ENCODE measurements at regions not wholly inside any gene's neighbourhood (a gene's known extent, or its start where the extent isn't known, plus 50 kb on each side); places are given as distances from the start of the nearest gene placed in this dataset.
"Not testable (repeated sequence)": the region's sequence is repeated elsewhere in the genome, so short reads cannot be mapped to it uniquely, and the experiment has no call there.

DNA sequence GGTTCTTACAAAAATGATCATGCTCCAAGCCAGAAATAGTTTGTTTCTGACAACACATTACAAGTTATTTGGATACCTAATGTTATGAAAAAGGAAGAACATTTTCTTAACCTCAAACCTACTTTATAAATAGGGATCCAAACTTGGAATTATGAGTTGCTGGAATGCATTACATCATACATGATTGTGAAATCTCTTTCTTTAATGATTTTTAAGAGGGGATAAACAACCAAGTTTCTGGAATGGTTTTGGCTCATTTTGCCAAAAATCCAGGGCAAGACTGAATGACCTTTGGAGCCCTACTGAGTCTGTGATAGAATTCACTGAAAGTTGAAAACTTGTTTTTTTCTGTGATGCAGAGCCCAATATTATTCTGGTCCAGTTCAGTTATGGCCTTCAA lies 157.0 kb upstream of the FOLH1 start:
- H3K27ac ChIP-seq (ENCODE audit: low read depth, low read length, poor library complexity, severe bottlenecking); DNase-seq (ENCODE audit: low spot score); H3K4me1 ChIP-seq (ENCODE audit: insufficient read depth, low read length, poor library complexity, severe bottlenecking); intact Hi-C loops (cut with micrococcal nuclease; ENCODE audit: unreplicated experiment); H3K27me3 ChIP-seq (replicated peaks; ENCODE audit: insufficient read depth, low read depth, low read length, poor library complexity); CTCF ChIA-PET; BruUV-seq (replicated peaks); POLR2A ChIA-PET (ENCODE audit: low non-redundant PET); H3K36me3 ChIP-seq (ENCODE audit: insufficient read depth, low read length, poor library complexity, severe bottlenecking); H3K4me3 ChIP-seq (ENCODE audit: low read depth, low read length, poor library complexity, severe bottlenecking); H3K9me3 ChIP-seq (ENCODE audit: low read depth, low read length, poor library complexity, severe bottlenecking): not testable (repeated sequence)

- H3K27ac ChIP-seq (ENCODE audit: low read depth, low read length, poor library complexity, severe bottlenecking); H3K36me3 ChIP-seq (ENCODE audit: insufficient read depth, low read length, poor library complexity, severe bottlenecking); H3K27me3 ChIP-seq (replicated peaks; ENCODE audit: insufficient read depth, low read depth, low read length, poor library complexity); POLR2A ChIA-PET (ENCODE audit: low non-redundant PET); H3K4me1 ChIP-seq (ENCODE audit: insufficient read depth, low read length, poor library complexity, severe bottlenecking); CTCF ChIA-PET; H3K9me3 ChIP-seq (ENCODE audit: low read depth, low read length, poor library complexity, severe bottlenecking); DNase-seq (ENCODE audit: low spot score); H3K4me3 ChIP-seq (ENCODE audit: low read depth, low read length, poor library complexity, severe bottlenecking); BruUV-seq (replicated peaks); intact Hi-C loops (cut with micrococcal nuclease; ENCODE audit: unreplicated experiment): not testable (repeated sequence)
Measured at GRCh38 chr11:49362994-49363393, 154.6 kb upstream of the FOLH1 start.

- H3K36me3 ChIP-seq (ENCODE audit: insufficient read depth, low read length, poor library complexity, severe bottlenecking); CTCF ChIA-PET; H3K27ac ChIP-seq (ENCODE audit: low read depth, low read length, poor library complexity, severe bottlenecking); intact Hi-C loops (cut with micrococcal nuclease; ENCODE audit: unreplicated experiment); H3K9me3 ChIP-seq (ENCODE audit: low read depth, low read length, poor library complexity, severe bottlenecking); BruUV-seq (replicated peaks); DNase-seq (ENCODE audit: low spot score); H3K27me3 ChIP-seq (replicated peaks; ENCODE audit: insufficient read depth, low read depth, low read length, poor library complexity); H3K4me1 ChIP-seq (ENCODE audit: insufficient read depth, low read length, poor library complexity, severe bottlenecking); POLR2A ChIA-PET (ENCODE audit: low non-redundant PET); H3K4me3 ChIP-seq (ENCODE audit: low read depth, low read length, poor library complexity, severe bottlenecking): not testable (repeated sequence)
Measured at GRCh38 chr11:49354536-49354935, 146.1 kb upstream of the FOLH1 start.

- H3K27me3 ChIP-seq (replicated peaks; ENCODE audit: insufficient read depth, low read depth, low read length, poor library complexity); POLR2A ChIA-PET (ENCODE audit: low non-redundant PET); H3K27ac ChIP-seq (ENCODE audit: low read depth, low read length, poor library complexity, severe bottlenecking); DNase-seq (ENCODE audit: low spot score); BruUV-seq (replicated peaks); H3K36me3 ChIP-seq (ENCODE audit: insufficient read depth, low read length, poor library complexity, severe bottlenecking); H3K4me1 ChIP-seq (ENCODE audit: insufficient read depth, low read length, poor library complexity, severe bottlenecking); CTCF ChIA-PET; H3K9me3 ChIP-seq (ENCODE audit: low read depth, low read length, poor library complexity, severe bottlenecking); intact Hi-C loops (cut with micrococcal nuclease; ENCODE audit: unreplicated experiment); H3K4me3 ChIP-seq (ENCODE audit: low read depth, low read length, poor library complexity, severe bottlenecking): not testable (repeated sequence)
Measured at GRCh38 chr11:49352868-49353267, 144.5 kb upstream of the FOLH1 start.

GRCh38 chr11:49346627-49347026 lies 138.2 kb upstream of the FOLH1 start:
- CTCF ChIA-PET; H3K4me3 ChIP-seq (ENCODE audit: low read depth, low read length, poor library complexity, severe bottlenecking); H3K27ac ChIP-seq (ENCODE audit: low read depth, low read length, poor library complexity, severe bottlenecking); BruUV-seq (replicated peaks); H3K4me1 ChIP-seq (ENCODE audit: insufficient read depth, low read length, poor library complexity, severe bottlenecking); DNase-seq (ENCODE audit: low spot score); intact Hi-C loops (cut with micrococcal nuclease; ENCODE audit: unreplicated experiment); H3K9me3 ChIP-seq (ENCODE audit: low read depth, low read length, poor library complexity, severe bottlenecking); H3K27me3 ChIP-seq (replicated peaks; ENCODE audit: insufficient read depth, low read depth, low read length, poor library complexity); POLR2A ChIA-PET (ENCODE audit: low non-redundant PET); H3K36me3 ChIP-seq (ENCODE audit: insufficient read depth, low read length, poor library complexity, severe bottlenecking): not testable (repeated sequence)

DNA sequence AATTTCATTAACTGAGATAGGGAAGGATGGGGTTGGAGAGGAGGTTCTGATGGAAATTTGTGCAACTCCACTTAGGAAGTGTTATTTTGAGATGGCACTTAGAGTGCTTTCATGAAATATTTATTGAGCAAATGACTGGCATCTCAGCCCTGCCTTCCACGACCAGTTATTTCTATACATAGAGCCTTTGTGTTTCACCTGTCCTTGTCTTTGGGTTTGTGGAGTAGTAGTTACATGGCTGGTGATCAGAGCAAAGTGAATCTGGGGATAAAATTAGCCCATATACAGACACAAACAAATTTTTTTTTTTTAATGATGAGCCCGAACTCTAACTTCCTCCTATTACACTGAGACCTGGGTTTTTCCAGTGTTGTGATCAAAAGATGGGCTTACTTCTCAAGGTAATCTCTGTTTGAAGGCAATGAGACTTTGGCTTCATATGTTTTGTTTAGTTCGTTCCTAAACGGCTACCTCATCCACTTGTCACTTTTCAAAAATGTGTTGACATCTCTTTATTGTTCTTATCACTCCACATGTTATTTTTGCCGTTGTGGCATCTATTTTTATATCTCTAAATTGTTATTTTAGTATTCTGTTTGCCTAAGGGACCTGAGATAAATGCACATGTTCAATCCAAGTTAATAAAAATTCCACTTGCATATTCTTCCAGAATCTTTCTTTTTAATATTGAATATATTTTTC lies 120.2 kb upstream of the FOLH1 start:
- H3K36me3 ChIP-seq (ENCODE audit: insufficient read depth, low read length, poor library complexity, severe bottlenecking); CTCF ChIA-PET; H3K27me3 ChIP-seq (replicated peaks; ENCODE audit: insufficient read depth, low read depth, low read length, poor library complexity); H3K4me3 ChIP-seq (ENCODE audit: low read depth, low read length, poor library complexity, severe bottlenecking); intact Hi-C loops (cut with micrococcal nuclease; ENCODE audit: unreplicated experiment); BruUV-seq (replicated peaks); POLR2A ChIA-PET (ENCODE audit: low non-redundant PET); H3K4me1 ChIP-seq (ENCODE audit: insufficient read depth, low read length, poor library complexity, severe bottlenecking); H3K27ac ChIP-seq (ENCODE audit: low read depth, low read length, poor library complexity, severe bottlenecking); H3K9me3 ChIP-seq (ENCODE audit: low read depth, low read length, poor library complexity, severe bottlenecking); DNase-seq (ENCODE audit: low spot score): not testable (repeated sequence)

GRCh38 chr11:49327766-49328165 lies 119.4 kb upstream of the FOLH1 start:
- BruUV-seq (replicated peaks); DNase-seq (ENCODE audit: low spot score): not testable (repeated sequence)

GRCh38 chr11:49326651-49327050 lies 118.2 kb upstream of the FOLH1 start:
- CTCF ChIA-PET, result not testable (repeated sequence)

More at GRCh38 chr11:49327766-49328165, 119.4 kb upstream of the FOLH1 start:
- intact Hi-C loops (cut with micrococcal nuclease; ENCODE audit: unreplicated experiment); H3K27ac ChIP-seq (ENCODE audit: low read depth, low read length, poor library complexity, severe bottlenecking); POLR2A ChIA-PET (ENCODE audit: low non-redundant PET); H3K9me3 ChIP-seq (ENCODE audit: low read depth, low read length, poor library complexity, severe bottlenecking); H3K36me3 ChIP-seq (ENCODE audit: insufficient read depth, low read length, poor library complexity, severe bottlenecking); H3K27me3 ChIP-seq (replicated peaks; ENCODE audit: insufficient read depth, low read depth, low read length, poor library complexity); H3K4me1 ChIP-seq (ENCODE audit: insufficient read depth, low read length, poor library complexity, severe bottlenecking); CTCF ChIA-PET; H3K4me3 ChIP-seq (ENCODE audit: low read depth, low read length, poor library complexity, severe bottlenecking): not testable (repeated sequence)

More at GRCh38 chr11:49326651-49327050, 118.2 kb upstream of the FOLH1 start:
- H3K9me3 ChIP-seq (ENCODE audit: low read depth, low read length, poor library complexity, severe bottlenecking); DNase-seq (ENCODE audit: low spot score); H3K27me3 ChIP-seq (replicated peaks; ENCODE audit: insufficient read depth, low read depth, low read length, poor library complexity); H3K36me3 ChIP-seq (ENCODE audit: insufficient read depth, low read length, poor library complexity, severe bottlenecking); H3K4me1 ChIP-seq (ENCODE audit: insufficient read depth, low read length, poor library complexity, severe bottlenecking); POLR2A ChIA-PET (ENCODE audit: low non-redundant PET); H3K4me3 ChIP-seq (ENCODE audit: low read depth, low read length, poor library complexity, severe bottlenecking); H3K27ac ChIP-seq (ENCODE audit: low read depth, low read length, poor library complexity, severe bottlenecking); BruUV-seq (replicated peaks); intact Hi-C loops (cut with micrococcal nuclease; ENCODE audit: unreplicated experiment): not testable (repeated sequence)
